GM19467 (cell line): ENCODE measurements at regions not wholly inside any gene's neighbourhood (a gene's known extent, or its start where the extent isn't known, plus 50 kb on each side); places are given as distances from the start of the nearest gene placed in this dataset.

Experiments used
- ATAC-seq: cut with Tn5 transposase; IDR thresholded peaks from one replicate; pipeline ENCODE4 v1.9.1; 2021; ENCODE audit warnings: mild to moderate bottlenecking, moderate library complexity; ENCODE audit not compliant: unreplicated experiment

- no peak for ATAC-seq
Observed at GRCh38 chr17:69605571-69605970, 191.1 kb downstream of the MAP2K6 start.

- ATAC-seq, result no peak
Observed at GRCh38 chr17:69606142-69606800, 191.8 kb downstream of the MAP2K6 start.

GRCh38 chr17:69607162-69607834, 192.8 kb downstream of the MAP2K6 start:
- peak; percentile 75 for ATAC-seq

GRCh38 chr17:69608141-69608540, 193.6 kb downstream of the MAP2K6 start:
- no peak for ATAC-seq

GRCh38 chr17:69608808-69609472, 194.4 kb downstream of the MAP2K6 start:
- ATAC-seq, result no peak

- no peak for ATAC-seq
Observed at GRCh38 chr17:69609473-69610305, 195.2 kb downstream of the MAP2K6 start.

- no peak for ATAC-seq
Observed at GRCh38 chr17:69620363-69620762, 205.9 kb downstream of the MAP2K6 start.

- no peak for ATAC-seq
Observed at GRCh38 chr17:69625474-69625873, 211.0 kb downstream of the MAP2K6 start.

- ATAC-seq, result no peak
Observed at GRCh38 chr17:69630056-69630635, 215.6 kb downstream of the MAP2K6 start.

- ATAC-seq, result no peak
Observed at GRCh38 chr17:69634844-69635243, 220.3 kb downstream of the MAP2K6 start.

- no peak for ATAC-seq
Observed at GRCh38 chr17:69637446-69638156, 223.1 kb downstream of the MAP2K6 start.

GRCh38 chr17:69639096-69639495, 224.6 kb downstream of the MAP2K6 start:
- no peak for ATAC-seq

- ATAC-seq, result no peak
Observed at GRCh38 chr17:69640073-69640472, 225.6 kb downstream of the MAP2K6 start.

- no peak for ATAC-seq
Observed at GRCh38 chr17:69643686-69644085, 229.2 kb downstream of the MAP2K6 start.

- ATAC-seq, result no peak
Observed at GRCh38 chr17:69646729-69647128, 232.2 kb downstream of the MAP2K6 start.

GRCh38 chr17:69650881-69651280, 236.4 kb downstream of the MAP2K6 start:
- ATAC-seq, result no peak

GRCh38 chr17:69651921-69652320, 237.4 kb downstream of the MAP2K6 start:
- ATAC-seq, result no peak

GRCh38 chr17:69654981-69655855, 240.7 kb downstream of the MAP2K6 start:
- no peak for ATAC-seq

- ATAC-seq, result no peak
Observed at GRCh38 chr17:69655902-69656301, 241.4 kb downstream of the MAP2K6 start.
